Liver (tissue), 7 donors: ENCODE measurements at regions not wholly inside any gene's neighbourhood (a gene's known extent, or its start where the extent isn't known, plus 50 kb on each side); places are given as distances from the start of the nearest gene placed in this dataset.

ENCODE experiments used
- DNase-seq: peaks from one replicate; pipeline ENCODE4 v3.0.0-alpha.2; 2017; ENCODE audit warnings: low spot score
- H3K27ac ChIP-seq, 2 donors: one replicate each; pipeline ENCODE4 v1.7.0; 2013; ENCODE audit warnings: inconsistent platforms in 2 of 2, low read length in 2 of 2, control low read depth in 1 of 2, low read depth in 1 of 2, mild to moderate bottlenecking in 1 of 2
- H3K27me3 ChIP-seq, 4 donors: one replicate each; pipeline versions ENCODE4 v1.6.1 to v1.7.0; 2013; ENCODE audit warnings: low read length in 3 of 4, inconsistent platforms in 1 of 4, mild to moderate bottlenecking in 1 of 4, moderate library complexity in 1 of 4; ENCODE audit not compliant: control insufficient read depth in 4 of 4, insufficient read depth in 4 of 4
- H3K36me3 ChIP-seq, 4 donors: one replicate each; pipeline versions ENCODE4 v1.6.1 to v1.7.0; 2013; ENCODE audit warnings: low read length in 3 of 4, mild to moderate bottlenecking in 3 of 4, low read depth in 1 of 4, moderate library complexity in 1 of 4; ENCODE audit not compliant: control insufficient read depth in 4 of 4, insufficient read depth in 3 of 4
- H3K4me1 ChIP-seq, 4 donors: one replicate each; pipeline versions ENCODE4 v1.6.1 to v1.7.0; 2013; ENCODE audit warnings: low read length in 3 of 4, mild to moderate bottlenecking in 3 of 4, moderate library complexity in 1 of 4; ENCODE audit not compliant: control insufficient read depth in 4 of 4, insufficient read depth in 4 of 4
- H3K4me3 ChIP-seq, 3 donors: one replicate each; pipeline versions ENCODE4 v1.6.1 to v1.7.0; 2013; ENCODE audit warnings: low read length in 3 of 3, control low read depth in 1 of 3, low read depth in 1 of 3, mild to moderate bottlenecking in 1 of 3
- H3K9ac ChIP-seq, 2 donors: one replicate each; pipeline ENCODE4 v1.7.0; 2013; ENCODE audit warnings: low read length in 2 of 2, mild to moderate bottlenecking in 2 of 2, moderate library complexity in 2 of 2, control low read depth in 1 of 2, low read depth in 1 of 2
- H3K9me3 ChIP-seq, 4 donors: one replicate each; pipeline versions ENCODE4 v1.6.1 to v1.7.0; 2013; ENCODE audit warnings: low read length in 3 of 4; ENCODE audit not compliant: control insufficient read depth in 4 of 4
- ATF3 ChIP-seq: IDR thresholded peaks from 2 replicates; pipeline ENCODE4 v1.6.1; 2016; ENCODE audit warnings: antibody characterized with exemption
- FOXA1 ChIP-seq: IDR thresholded peaks from 2 replicates; pipeline ENCODE4 v1.6.1; 2016; ENCODE audit warnings: antibody characterized with exemption
- FOXA2 ChIP-seq: IDR thresholded peaks from 2 replicates; pipeline ENCODE4 v1.6.1; 2016; ENCODE audit warnings: antibody characterized with exemption
- GABPA ChIP-seq, 2 donors: IDR thresholded peaks in 1 of 2; conservative IDR thresholded peaks in 1 of 2; 2 replicates each; pipeline ENCODE4 v1.6.1; 2016; ENCODE audit warnings: antibody characterized with exemption in 2 of 2, mild to moderate bottlenecking in 1 of 2, moderate library complexity in 1 of 2
- HNF4A ChIP-seq, 2 donors: conservative IDR thresholded peaks; 2 replicates each; pipeline ENCODE4 v1.6.1; 2016; ENCODE audit warnings: antibody characterized with exemption in 2 of 2, mild to moderate bottlenecking in 2 of 2
- HNF4G ChIP-seq: IDR thresholded peaks from 2 replicates; pipeline ENCODE4 v1.6.1; 2016; ENCODE audit warnings: antibody characterized with exemption
- JUND ChIP-seq, 2 donors: IDR thresholded peaks; 2 replicates each; pipeline ENCODE4 v1.6.1; 2016; ENCODE audit warnings: antibody characterized with exemption in 2 of 2
- MAX ChIP-seq: IDR thresholded peaks from 2 replicates; pipeline ENCODE4 v1.6.1; 2016; ENCODE audit warnings: antibody characterized with exemption
- NR2F2 ChIP-seq: IDR thresholded peaks from 2 replicates; pipeline ENCODE4 v1.6.1; 2016; ENCODE audit warnings: antibody characterized with exemption
- RAD21 ChIP-seq, 2 donors: IDR thresholded peaks; 2 replicates each; pipeline ENCODE4 v1.6.1; 2016; ENCODE audit warnings: antibody characterized with exemption in 2 of 2, mild to moderate bottlenecking in 2 of 2
- RXRA ChIP-seq, 2 donors: IDR thresholded peaks; 2 replicates each; pipeline ENCODE4 v1.6.1; 2017 to 2018; ENCODE audit warnings: antibody characterized with exemption in 2 of 2, mild to moderate bottlenecking in 1 of 2
- SP1 ChIP-seq: IDR thresholded peaks from 2 replicates; pipeline ENCODE4 v1.6.1; 2018; ENCODE audit warnings: antibody characterized with exemption, mild to moderate bottlenecking
- TAF1 ChIP-seq: conservative IDR thresholded peaks from 2 replicates; pipeline ENCODE4 v1.6.1; 2016; ENCODE audit warnings: antibody characterized with exemption, mild to moderate bottlenecking
- YY1 ChIP-seq: IDR thresholded peaks from 2 replicates; pipeline ENCODE4 v1.6.1; 2016; ENCODE audit warnings: antibody characterized with exemption, mild to moderate bottlenecking
- ZBTB33 ChIP-seq: IDR thresholded peaks from 2 replicates; pipeline ENCODE4 v1.6.1; 2016; ENCODE audit warnings: antibody characterized with exemption
- WGBS: extraction: QIAGEN DNeasy Blood & Tissue Kit; methylation state at CpG from one replicate; pipeline ENCODE4 v1.1.7; 2013; 5-methylcytosine and 5-hydroxymethylcytosine counted together
- donor health status: healthy.
- donor health status: healthy.
- donor health status: healthy.
- donor health status: healthy.

- no peak overlapping the region for H3K27ac ChIP-seq
These were observed 1191.3 kb upstream of the TENM3 start for GRCh38 chr4:181051931-181052330.

GRCh38 chr4:181061787-181062186 lies 1181.4 kb upstream of the TENM3 start:
- H3K9me3 ChIP-seq = no peaks in the 10 kb centered on the region
- H3K4me3 ChIP-seq = no peak overlapping the region
- H3K4me1 ChIP-seq = no peaks in the 10 kb centered on the region
- H3K27me3 ChIP-seq = peaks cover 0 to 2% (median 0%) of the 10 kb centered on the region in 4 donors
- H3K9ac ChIP-seq = no peak overlapping the region
- TF ChIP-seq FOXA1 (no peak), YY1 (no peak), HNF4A (conservative IDR thresholded peaks at IDR 0.05) (no peak), JUND (IDR thresholded peaks at IDR 0.05) (no peak), FOXA2 (no peak), HNF4G (no peak), TAF1 (no peak)
- 39% methylated on average over 1 of the region's 1 CpG for WGBS
- DNase-seq = no peak
- no peaks in the 10 kb centered on the region for H3K36me3 ChIP-seq
- no peak overlapping the region for H3K27ac ChIP-seq

More at GRCh38 chr4:181051931-181052330, 1191.3 kb upstream of the TENM3 start:
- Histone ChIP-seq H3K9me3 (no peaks in the 10 kb centered on the region), H3K4me3 (no peak overlapping the region), H3K4me1 (no peaks in the 10 kb centered on the region), H3K9ac (no peak overlapping the region), H3K36me3 (no peaks in the 10 kb centered on the region), H3K27me3 (no peaks in the 10 kb centered on the region)
- TF ChIP-seq RAD21 (IDR thresholded peaks at IDR 0.05) = no peak
- TF ChIP-seq GABPA (IDR thresholded peaks at IDR 0.05 in 1 of 2, conservative IDR thresholded peaks at IDR 0.05 in 1 of 2) = no peak
- no peak for TF ChIP-seq YY1
- TF ChIP-seq SP1 = no peak
- no peak for TF ChIP-seq NR2F2
- TF ChIP-seq ATF3 = no peak
- TF ChIP-seq TAF1 = no peak
- TF ChIP-seq RXRA (IDR thresholded peaks at IDR 0.05) = no peak
- DNase-seq = no peak

GRCh38 chr4:181063212-181063611 lies 1180.0 kb upstream of the TENM3 start:
- peaks cover 0 to 2% (median 0%) of the 10 kb centered on the region in 4 donors for H3K9me3 ChIP-seq
- H3K4me1 ChIP-seq = no peaks in the 10 kb centered on the region
- H3K27me3 ChIP-seq = peaks cover 0 to 2% (median 0%) of the 10 kb centered on the region in 4 donors
- 58% methylated on average over 3 of the region's 3 CpGs for WGBS
- TF ChIP-seq HNF4G (no peak), MAX (no peak), JUND (IDR thresholded peaks at IDR 0.05) (no peak), FOXA2 (no peak)
- H3K4me3 ChIP-seq = no peak overlapping the region
- H3K9ac ChIP-seq = no peak overlapping the region
- no peak overlapping the region for H3K27ac ChIP-seq
- no peak for DNase-seq
- no peaks in the 10 kb centered on the region for H3K36me3 ChIP-seq

- H3K4me3 ChIP-seq = no peak overlapping the region
- H3K9me3 ChIP-seq = no peaks in the 10 kb centered on the region
- H3K27ac ChIP-seq = no peak overlapping the region
- no peak for DNase-seq
- H3K27me3 ChIP-seq = no peaks in the 10 kb centered on the region
- TF ChIP-seq MAX = no peak
- no peak for TF ChIP-seq ATF3
- no peak for TF ChIP-seq FOXA1
- TF ChIP-seq ZBTB33 = no peak
- no peak for TF ChIP-seq JUND (IDR thresholded peaks at IDR 0.05)
- H3K9ac ChIP-seq = no peak overlapping the region
- no peaks in the 10 kb centered on the region for H3K36me3 ChIP-seq
- H3K4me1 ChIP-seq = no peaks in the 10 kb centered on the region
These were observed 1165.9 kb upstream of the TENM3 start for GRCh38 chr4:181077341-181077740.
